Stimulated activated CD4-positive, alpha-beta T cell treated with anti-CD3 and anti-CD28 coated beads, Interleukin-2, amount 100 ng/mL, for 24 hours (primary cell): ENCODE measurements at regions not wholly inside any gene's neighbourhood (a gene's known extent, or its start where the extent isn't known, plus 50 kb on each side); places are given as distances from the start of the nearest gene placed in this dataset.
"Not testable (repeated sequence)": the region's sequence is repeated elsewhere in the genome, so short reads cannot be mapped to it uniquely, and the experiment has no call there.

ENCODE experiments used
- DNase-seq, 2 donors: peaks; one replicate each; pipeline ENCODE4 v3.0.0-alpha.2; 2020

- no peak for DNase-seq
Measured at GRCh38 chr1:98575955-98576354, 85.6 kb upstream of the SNX7 start.

DNA sequence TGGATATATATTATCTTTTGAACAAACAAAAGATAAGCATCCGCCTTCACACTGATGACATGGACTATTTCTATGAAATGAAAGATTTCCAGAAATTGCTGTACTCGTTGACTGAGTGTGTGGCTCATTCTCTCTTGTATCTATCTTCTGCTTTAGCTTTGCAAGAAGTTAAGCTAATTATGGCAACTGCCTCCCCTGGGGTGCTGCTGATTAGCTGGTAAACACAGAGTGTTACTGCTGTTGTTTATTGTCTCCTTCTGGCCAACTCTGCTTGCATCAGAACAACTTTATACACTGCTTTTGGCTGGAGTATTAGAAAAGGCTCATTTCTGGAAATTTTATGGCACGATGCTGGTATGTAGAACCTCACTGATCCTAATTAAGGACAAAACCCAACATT lies 95.6 kb upstream of the SNX7 start:
- no peak for DNase-seq

- DNase-seq, result no peak
Measured at GRCh38 chr1:98559291-98559690, 102.2 kb upstream of the SNX7 start.

DNA sequence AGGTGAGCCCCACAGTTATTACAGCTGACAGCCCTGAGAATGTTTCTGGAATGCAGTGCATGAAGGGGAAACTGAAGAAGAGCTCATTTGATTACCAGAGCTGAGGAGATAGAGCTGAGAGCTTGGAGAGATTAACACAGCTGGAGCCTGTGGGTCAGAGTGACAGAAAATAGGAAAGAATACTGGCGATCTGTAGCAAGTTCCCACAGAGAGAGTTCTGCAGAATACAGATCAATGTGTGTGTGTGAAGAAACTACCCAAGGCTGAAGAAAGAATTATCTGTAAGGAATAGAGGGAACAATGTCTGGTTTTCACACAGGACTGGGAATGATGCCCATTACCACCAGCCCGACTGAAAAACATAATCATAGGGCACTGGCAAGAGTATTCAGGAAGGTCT lies 103.6 kb upstream of the SNX7 start:
- no peak for DNase-seq

DNA sequence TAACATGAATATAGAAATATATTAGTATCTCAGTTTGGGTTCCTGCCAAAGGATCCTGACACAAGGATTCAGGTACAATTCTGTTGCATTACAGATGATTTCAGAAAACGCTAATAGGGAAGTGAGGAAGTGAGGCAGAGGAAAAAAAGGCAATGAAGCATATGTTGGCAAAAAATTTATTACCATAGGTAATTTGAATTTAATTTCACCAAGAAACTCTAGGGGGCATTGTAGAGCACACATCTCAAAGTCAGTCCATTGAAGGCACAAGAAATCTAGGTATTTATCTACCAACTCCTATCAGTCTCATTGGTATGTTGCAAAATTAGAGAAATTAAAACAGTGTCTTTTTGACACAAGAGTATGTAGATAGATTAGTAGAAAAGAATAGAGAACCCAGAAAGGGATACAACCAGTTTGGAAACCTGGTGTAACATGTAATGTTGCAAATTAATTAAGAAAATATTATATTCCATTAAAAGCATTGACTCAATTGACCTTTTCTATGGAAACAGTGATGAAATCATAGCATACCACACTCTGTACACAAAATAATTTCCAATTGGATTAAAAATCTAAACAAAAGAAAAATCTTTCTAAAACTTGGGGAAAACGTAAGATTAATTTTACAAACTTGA lies 104.9 kb upstream of the SNX7 start:
- no peak for DNase-seq

GRCh38 chr1:98555814-98556213 lies 105.7 kb upstream of the SNX7 start:
- no peak for DNase-seq

DNA sequence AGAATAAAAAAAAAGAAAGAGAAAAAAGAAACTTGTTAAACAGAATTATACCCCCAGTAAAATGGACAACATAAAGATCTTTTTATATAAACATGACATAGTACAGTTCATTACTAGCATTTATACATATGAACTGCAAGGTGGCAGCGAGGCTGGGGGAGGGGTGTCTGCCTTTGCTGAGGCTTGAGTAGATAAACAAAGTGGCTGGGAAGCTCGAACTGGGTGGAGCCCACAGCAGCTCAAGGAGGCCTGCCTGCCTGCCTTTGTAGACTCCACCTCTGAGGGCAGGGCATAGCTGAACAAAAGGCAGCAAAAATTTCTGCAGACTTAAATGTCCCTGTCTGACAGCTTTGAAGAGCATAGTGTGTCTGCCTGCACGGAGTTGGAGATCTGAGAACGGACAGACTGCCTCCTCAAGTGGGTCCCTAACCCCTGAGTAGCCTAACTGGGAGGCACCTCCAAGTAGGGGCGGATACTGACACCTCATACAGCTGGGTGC lies 108.9 kb upstream of the SNX7 start:
- DNase-seq, result not testable (repeated sequence)

DNA sequence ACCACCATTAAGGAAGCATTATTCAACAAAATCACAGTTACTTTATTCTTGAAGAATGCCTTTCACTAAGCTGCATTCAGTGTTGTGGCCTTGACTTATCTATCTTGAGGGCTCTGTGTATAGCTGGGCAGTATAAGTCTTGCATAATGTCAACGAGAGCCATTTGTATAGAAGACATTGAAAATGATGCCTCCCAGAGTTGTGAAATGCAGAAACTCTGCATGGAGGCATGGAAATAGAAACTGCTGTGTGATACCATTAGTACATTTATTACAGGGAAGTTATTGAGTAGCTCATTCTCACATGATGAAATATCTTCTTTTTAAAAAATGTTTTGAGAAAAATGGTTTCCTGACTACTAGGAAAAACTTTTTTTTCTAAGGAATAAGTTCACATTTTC lies 111.4 kb upstream of the SNX7 start:
- DNase-seq, result no peak

DNA sequence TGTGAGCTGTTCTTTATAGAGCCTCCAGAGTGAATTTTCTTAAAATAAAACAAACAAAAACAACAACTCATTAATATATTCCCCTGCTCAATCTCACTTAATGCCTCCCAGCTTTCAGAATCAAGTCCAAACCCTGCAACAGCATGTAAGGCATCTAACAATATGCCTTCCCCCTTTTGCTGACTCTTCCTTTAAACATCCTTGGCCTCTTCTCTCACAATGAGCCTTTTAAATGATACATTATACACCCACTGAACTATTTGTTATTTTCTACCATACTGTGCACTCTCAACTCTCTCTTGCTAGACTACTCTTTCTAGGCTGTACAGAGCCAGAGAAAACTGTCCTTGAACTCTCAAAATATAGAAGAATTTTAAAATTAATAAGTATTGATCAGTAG lies 115.2 kb upstream of the SNX7 start:
- DNase-seq, result no peak

DNA sequence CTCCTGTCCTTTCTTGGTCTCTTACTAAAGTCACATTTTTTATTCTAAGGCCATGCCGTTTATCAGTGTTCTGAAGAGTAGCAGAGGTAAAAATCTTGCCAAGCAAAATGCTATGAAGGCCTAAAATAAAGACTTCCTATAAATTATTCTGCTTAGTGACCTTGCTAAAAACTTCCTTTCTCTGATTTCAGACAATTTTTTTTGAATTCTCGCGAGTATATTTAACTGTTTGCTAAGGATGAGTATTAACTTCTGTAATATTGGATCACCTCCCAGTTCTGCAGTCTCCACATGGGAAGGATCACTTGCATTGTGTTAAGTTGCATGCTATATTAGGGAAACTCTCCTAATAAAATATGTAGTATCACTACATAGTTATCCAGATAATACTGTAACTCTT lies 123.4 kb upstream of the SNX7 start:
- DNase-seq, result no peak

DNA sequence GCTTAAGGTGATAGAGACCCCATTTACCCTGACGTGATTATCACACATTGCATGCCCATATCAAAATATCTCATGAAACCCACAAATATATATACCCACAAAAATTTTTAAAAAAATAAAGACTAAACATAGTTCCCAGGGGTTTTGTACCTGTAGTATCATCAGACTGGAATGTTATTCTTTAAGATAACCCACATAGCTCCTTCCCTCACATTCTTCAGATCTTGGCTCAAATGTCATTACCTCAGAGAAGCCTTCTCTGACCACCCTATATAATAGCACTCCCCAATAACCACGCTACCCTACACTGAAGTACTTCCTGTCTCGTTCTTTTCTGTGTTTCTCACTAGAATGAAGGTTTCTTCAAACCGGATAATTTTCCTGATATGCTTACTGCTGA lies 138.3 kb upstream of the SNX7 start:
- DNase-seq, result no peak

DNA sequence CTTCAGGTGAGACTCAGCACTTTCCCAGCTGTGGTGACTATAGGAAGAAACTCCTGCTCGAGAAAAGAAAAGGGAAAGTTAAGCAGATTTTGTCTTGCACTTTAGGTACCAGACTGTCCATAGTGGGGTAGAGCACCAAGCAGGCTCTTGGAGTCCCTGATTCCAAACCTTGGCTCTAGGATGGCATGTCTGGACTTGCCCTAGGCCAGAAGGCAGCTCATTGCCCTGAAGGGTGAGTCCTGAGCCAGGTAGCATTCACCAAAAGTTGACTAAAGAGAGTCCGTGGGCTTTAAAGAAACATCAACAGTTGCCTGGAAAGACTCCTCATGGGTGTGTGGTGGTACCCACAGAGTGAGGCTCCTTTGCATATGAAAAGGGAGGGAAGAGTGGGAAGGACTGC lies 145.2 kb upstream of the SNX7 start:
- no peak for DNase-seq

DNA sequence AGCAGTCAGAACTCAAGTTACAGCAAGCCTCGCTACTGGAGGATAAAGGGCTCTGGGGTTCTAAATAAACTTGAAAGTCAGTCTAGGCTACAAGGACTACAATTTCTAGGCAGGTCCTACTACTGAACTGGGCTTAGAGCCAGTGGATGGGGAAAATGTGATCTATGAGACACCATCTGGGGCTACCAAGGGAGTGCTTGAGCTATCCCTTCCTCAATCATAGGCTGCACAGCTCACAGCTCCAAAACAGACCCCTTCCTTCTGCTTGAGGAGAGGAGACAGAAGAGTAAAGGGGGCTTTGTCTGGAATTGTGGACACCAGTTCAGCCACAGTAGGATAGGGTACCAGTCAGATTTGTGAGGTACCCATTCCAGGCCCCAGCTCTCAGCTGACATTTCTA lies 145.8 kb upstream of the SNX7 start:
- DNase-seq, result no peak

- DNase-seq, result not testable (repeated sequence)
Measured at GRCh38 chr1:98512216-98512615, 149.3 kb upstream of the SNX7 start.

GRCh38 chr1:98503771-98504170 lies 157.8 kb upstream of the SNX7 start:
- DNase-seq, result no peak

DNA sequence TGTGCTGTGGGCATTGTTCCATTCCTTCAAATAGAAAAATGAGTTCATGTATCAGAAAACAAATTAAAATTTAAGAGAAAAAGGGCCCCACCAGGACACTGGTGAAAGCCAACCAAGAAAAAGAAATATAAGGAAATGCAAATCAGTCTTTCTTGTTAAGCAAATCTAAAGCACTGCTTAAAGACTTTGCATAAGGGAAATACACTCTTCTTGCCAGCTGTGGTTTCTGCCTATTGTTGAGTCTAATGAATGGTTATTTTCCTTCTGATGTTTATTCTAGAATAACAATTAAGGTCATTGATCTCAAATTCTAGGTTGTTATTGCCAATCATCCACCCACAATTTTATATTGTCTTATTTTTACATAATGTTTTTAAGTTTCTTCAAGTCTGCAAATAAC lies 158.6 kb upstream of the SNX7 start:
- DNase-seq, result no peak

- no peak for DNase-seq
Measured at GRCh38 chr1:98500324-98500723, 161.2 kb upstream of the SNX7 start.

- no peak for DNase-seq
Measured at GRCh38 chr1:98498651-98499050, 162.9 kb upstream of the SNX7 start.

DNA sequence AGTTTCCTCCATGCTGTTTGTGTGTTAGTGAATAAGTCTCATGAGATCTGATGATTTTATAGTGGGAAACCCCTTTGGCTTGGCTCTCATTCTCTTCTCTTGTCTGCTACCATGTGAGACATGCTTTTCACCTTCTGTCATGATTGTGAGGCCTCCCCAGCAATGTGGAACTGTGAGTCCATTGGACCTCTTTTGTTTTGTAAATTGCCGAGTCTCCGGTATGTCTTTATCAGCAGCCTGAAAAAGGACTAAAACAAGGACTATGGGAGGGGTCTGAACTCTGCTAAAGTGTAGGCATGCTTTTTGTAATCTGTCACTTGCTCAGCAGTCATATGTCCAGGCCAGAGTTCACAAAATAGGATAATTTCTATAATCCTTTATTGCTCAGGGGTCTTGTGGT lies 164.0 kb upstream of the SNX7 start:
- DNase-seq, result no peak

DNA sequence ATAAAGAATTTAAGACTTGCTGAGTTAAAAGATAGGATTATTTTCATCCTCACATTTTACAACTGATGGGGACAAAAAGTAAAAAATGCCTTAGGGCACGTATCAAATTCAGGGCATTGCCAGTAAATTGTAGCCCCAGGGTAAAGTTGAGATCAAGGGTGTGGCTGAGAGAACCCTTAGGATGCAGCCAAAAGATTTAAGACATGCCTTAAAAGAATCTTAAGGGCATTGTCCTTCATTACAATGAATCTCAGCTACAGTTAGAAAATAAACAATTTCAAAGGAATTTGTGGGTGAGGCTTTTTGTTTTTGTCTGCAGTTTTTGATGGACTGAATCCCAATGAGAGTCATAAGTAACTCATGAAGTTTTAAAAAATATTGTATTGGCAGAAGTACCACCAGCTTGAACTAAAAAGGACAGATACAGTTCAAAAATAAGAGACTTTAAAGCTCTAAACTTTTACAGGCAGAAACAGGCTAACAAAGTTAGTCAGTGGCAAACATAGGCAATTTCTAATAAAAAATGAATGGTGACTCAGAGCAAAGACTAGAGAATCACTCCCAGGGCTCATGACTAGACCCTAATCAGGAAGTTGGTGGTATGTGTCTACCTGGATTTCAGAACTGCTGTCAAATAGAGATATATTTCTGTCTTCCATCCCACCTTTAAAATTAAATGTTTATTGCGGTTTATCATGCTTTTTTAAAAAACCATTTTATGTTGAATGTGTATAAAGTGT lies 165.1 kb upstream of the SNX7 start:
- no peak for DNase-seq

GRCh38 chr1:98493469-98493868 lies 168.1 kb upstream of the SNX7 start:
- no peak for DNase-seq

GRCh38 chr1:98490099-98490498 lies 171.4 kb upstream of the SNX7 start:
- no peak for DNase-seq

GRCh38 chr1:98487620-98488019 lies 173.9 kb upstream of the SNX7 start:
- no peak for DNase-seq

DNA sequence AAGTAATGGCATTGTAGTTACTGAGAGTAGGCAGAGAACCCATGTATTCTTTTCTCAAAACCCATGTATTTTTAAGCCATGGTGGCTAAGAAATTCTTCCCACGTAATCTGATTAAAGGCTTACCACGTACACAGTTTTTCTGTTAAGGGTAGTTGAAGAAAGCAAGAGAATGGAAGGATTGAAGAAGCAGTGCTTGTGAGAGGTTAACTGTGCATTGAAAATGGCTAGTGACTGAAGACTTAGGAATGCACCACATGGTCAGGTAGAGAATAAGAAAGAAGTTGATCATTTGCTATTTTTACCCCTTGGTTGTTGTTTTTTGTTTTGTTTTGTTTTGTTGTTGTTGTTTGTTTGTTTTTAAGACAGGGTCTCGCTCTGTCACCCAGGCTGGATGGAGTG lies 178.9 kb upstream of the SNX7 start:
- DNase-seq, result no peak

DNA sequence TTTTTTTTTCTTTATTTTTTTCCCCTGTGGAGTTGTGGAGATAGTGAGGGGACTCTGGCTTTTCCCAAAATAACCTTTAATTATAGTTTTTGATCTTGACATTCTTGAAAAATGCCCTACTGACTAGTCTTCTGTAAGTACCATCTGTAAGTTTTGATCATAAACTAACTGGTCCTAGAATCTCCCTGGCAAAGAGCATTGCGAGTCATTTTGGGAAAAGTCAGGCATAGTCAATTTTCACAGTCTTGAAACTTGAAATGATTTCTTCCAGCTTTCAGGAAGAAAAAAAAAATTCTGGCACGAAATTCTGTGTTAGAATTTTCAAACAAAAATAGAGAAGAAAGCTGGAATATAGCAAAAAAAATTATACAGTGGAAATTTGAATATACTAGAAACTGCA lies 181.2 kb upstream of the SNX7 start:
- DNase-seq, result no peak
